ENCODE measurements at regions not wholly inside any gene's neighbourhood (a gene's known extent, or its start where the extent isn't known, plus 50 kb on each side); places are given as distances from the start of the nearest gene placed in this dataset.

DNA sequence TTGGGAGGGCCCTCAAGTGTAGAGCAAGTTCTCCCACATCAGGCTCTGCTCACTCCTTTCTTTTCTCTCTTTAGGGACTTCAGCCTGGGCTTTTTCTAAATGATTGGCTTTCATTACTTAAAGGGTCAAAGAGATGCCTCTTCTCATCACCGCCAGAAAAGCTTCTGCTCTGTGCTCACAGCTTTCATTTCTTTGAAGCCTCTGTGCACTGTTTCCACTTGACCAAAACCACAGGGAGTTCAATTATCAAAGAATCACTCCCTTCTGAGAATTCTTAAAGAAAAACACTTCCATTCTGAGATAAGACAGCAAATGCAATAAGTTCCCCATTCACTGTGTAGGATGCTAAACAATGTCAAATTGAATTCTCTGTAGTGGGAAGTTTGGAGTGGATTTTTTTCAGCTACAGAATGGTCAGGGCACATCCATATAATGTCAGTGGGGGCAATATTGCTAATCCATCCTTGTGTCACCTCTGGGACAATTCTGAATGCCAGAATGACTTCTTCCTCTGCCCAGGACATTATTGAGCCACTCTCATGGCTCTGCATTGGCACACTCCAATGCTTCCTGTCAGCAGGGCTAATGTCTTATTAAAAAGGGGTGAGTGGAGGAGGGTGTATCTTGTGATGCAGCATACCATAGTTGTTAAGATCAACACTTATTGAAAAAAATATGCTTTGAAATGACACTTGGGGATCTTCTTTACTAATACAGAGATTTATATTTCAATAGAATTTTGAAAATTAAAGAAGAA lies 217.6 kb downstream of the SNCA start:
- no peak overlapping the region for H3K27ac ChIP-seq
- TF ChIP-seq, protein P1, sequence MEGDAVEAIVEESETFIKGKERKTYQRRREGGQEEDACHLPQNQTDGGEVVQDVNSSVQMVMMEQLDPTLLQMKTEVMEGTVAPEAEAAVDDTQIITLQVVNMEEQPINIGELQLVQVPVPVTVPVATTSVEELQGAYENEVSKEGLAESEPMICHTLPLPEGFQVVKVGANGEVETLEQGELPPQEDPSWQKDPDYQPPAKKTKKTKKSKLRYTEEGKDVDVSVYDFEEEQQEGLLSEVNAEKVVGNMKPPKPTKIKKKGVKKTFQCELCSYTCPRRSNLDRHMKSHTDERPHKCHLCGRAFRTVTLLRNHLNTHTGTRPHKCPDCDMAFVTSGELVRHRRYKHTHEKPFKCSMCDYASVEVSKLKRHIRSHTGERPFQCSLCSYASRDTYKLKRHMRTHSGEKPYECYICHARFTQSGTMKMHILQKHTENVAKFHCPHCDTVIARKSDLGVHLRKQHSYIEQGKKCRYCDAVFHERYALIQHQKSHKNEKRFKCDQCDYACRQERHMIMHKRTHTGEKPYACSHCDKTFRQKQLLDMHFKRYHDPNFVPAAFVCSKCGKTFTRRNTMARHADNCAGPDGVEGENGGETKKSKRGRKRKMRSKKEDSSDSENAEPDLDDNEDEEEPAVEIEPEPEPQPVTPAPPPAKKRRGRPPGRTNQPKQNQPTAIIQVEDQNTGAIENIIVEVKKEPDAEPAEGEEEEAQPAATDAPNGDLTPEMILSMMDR (IDR thresholded peaks at IDR 0.05), result no peak
- no peak for DNase-seq (ENCODE audit: low spot score)
- H3K4me3 ChIP-seq, result no peak overlapping the region

DNA sequence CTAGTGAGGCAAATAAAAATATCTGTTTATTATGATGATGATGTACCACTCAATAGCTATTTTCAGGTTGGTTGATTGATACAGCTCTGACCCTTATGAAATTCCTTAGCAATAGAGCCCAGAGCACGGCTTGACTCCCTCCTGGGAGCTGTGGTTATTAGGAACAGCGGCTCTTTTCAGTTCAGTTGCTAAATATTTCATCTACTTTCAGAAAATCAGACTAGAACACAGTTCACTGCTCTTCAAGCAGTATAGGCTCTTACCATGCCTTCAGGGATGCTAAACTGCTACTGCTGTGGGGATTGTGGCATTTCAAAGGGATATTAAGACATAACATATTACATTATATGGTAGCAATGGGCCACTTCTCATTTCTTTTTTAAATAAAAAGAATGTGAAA lies 218.8 kb downstream of the SNCA start:
- no peak overlapping the region for H3K27ac ChIP-seq
- no peak overlapping the region for H3K4me3 ChIP-seq
- no peak for DNase-seq (ENCODE audit: low spot score)
- TF ChIP-seq, protein P1 (IDR thresholded peaks at IDR 0.05), result no peak

DNA sequence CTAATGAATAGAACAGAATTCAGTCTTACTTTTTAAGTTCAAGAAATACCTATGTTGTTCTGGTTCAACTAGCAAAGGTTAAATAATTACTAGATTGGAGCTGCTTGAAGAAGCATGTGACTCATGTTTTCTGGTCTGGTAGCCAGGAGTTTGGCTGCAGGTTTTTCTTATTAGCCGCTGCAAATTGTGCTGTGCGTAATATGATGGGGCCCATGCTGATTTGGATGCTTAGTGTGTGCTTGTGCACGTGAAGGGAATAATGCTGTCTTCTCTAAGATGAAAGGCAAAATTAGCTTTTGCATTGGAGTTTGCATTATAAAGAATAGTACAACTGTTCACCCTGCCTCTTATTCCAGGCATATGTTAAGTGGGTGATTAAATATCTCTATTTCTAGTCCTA lies 219.6 kb downstream of the SNCA start:
- DNase-seq (ENCODE audit: low spot score), result no peak
- H3K4me3 ChIP-seq, result no peak overlapping the region
- H3K27ac ChIP-seq, result no peak overlapping the region
- TF ChIP-seq, protein P1 (IDR thresholded peaks at IDR 0.05), result no peak

DNA sequence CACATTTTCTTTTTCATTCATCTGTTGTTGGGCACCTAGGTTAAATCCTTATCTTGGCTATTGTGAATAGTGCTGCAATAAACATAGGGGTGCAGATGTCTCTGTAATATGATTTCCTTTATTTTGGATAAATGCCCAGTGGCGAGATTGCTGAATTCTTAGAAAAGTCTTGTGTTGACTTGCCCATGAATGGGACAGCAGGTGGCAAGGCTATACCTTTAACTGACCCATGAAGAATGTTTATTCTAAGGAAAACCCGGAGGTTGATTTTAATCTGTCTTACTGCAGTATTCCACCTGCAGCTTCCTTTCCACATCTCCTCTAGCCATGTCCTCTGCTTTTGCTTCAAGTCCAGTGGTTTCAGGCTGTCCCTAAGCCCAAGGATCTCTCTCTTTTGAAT lies 220.6 kb downstream of the SNCA start:
- no peak overlapping the region for H3K27ac ChIP-seq
- no peak for DNase-seq (ENCODE audit: low spot score)
- TF ChIP-seq, protein P1 (IDR thresholded peaks at IDR 0.05), result no peak
- no peak overlapping the region for H3K4me3 ChIP-seq

DNA sequence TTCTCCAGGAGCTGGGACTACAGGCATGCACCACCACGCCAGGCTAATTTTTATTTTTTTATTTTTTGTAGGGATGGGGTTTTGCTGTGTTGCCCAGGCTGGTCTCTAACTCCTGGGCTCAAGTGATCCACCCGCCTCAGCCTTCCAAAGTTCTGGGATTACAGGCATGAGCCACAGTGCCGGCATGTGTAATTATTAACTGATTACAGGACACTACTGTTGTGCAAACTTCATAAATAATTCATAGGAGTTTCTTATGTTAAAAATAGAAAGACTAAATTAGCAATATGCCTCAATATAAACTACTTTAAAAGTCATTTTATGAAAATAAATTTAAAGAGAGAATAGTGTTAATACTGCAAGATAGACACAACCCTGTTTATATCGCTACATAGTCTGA lies 221.9 kb downstream of the SNCA start:
- TF ChIP-seq, protein P1 (IDR thresholded peaks at IDR 0.05), result no peak
- no peak for DNase-seq (ENCODE audit: low spot score)
- Histone ChIP-seq H3K27ac (no peak overlapping the region), H3K4me3 (no peak overlapping the region)

DNA sequence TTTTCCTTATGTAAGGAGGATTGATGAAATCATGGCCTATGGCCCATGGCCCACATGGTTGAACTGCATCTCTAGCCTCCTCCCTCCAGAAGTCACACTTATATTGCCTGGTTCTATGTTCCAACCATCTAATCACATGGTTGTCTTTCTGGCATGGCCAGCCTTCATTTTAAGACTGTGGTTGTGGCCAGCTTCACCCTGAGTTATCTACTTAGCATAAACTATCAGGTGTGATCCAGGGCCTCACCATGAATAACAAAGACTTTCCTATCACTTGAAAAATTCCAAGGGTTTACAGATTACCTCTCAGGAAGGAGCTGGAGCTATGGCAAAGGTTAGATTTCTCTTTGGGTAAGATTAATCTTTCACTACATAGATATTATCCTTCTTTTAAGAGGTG lies 222.8 kb downstream of the SNCA start:
- Histone ChIP-seq H3K4me3 (no peak overlapping the region), H3K27ac (no peak overlapping the region)
- no peak for DNase-seq (ENCODE audit: low spot score)
- TF ChIP-seq, protein P1 (IDR thresholded peaks at IDR 0.05), result no peak

DNA sequence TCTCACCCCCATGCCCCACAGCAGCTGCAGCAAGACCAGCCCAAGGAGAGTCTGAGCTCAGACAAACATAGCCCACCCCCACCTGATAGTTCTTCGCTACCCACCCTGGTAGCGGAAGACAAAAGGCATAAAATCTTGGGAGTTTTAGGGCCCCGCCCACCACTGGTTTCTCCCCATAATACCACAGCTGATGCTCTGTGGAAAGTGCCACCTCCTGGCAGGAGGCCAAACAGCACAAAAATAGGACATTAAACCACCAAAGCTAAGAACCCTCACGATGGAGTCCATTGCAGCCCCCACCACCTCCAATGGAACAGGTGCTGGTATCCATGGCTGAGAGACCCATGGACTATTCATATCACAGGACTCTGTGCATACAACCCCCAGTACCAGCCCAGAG lies 226.7 kb downstream of the SNCA start:
- H3K4me3 ChIP-seq, result no peak overlapping the region
- no peak for DNase-seq (ENCODE audit: low spot score)
- TF ChIP-seq, protein P1 (IDR thresholded peaks at IDR 0.05), result no peak
- H3K27ac ChIP-seq, result no peak overlapping the region
